ENCODE measurements at regions not wholly inside any gene's neighbourhood (a gene's known extent, or its start where the extent isn't known, plus 50 kb on each side); places are given as distances from the start of the nearest gene placed in this dataset.

GRCh38 chr3:177308286-177308685 lies 111.0 kb upstream of the TBL1XR1 start:
- Histone ChIP-seq H3K27ac (no peak overlapping the region), H3K27me3 (no peaks in the 10 kb centered on the region), H3K4me1 (no peaks in the 10 kb centered on the region), H3K36me3 (no peaks in the 10 kb centered on the region), H3K4me3 (no peak overlapping the region), H3K9me3 (peaks cover 0 to 17% of the 10 kb centered on the region in 2 donors)
- intact Hi-C loops (cut with DNase I), result no loop called here
- ATAC-seq (no peak), DNase-seq (no peak)
- TF ChIP-seq, protein P1, sequence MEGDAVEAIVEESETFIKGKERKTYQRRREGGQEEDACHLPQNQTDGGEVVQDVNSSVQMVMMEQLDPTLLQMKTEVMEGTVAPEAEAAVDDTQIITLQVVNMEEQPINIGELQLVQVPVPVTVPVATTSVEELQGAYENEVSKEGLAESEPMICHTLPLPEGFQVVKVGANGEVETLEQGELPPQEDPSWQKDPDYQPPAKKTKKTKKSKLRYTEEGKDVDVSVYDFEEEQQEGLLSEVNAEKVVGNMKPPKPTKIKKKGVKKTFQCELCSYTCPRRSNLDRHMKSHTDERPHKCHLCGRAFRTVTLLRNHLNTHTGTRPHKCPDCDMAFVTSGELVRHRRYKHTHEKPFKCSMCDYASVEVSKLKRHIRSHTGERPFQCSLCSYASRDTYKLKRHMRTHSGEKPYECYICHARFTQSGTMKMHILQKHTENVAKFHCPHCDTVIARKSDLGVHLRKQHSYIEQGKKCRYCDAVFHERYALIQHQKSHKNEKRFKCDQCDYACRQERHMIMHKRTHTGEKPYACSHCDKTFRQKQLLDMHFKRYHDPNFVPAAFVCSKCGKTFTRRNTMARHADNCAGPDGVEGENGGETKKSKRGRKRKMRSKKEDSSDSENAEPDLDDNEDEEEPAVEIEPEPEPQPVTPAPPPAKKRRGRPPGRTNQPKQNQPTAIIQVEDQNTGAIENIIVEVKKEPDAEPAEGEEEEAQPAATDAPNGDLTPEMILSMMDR (IDR thresholded peaks at IDR 0.05), result no peak

GRCh38 chr3:177308911-177309310 lies 111.6 kb upstream of the TBL1XR1 start:
- no peaks in the 10 kb centered on the region for H3K4me1 ChIP-seq
- TF ChIP-seq, protein P1 (IDR thresholded peaks at IDR 0.05), result no peak
- H3K4me3 ChIP-seq, result no peak overlapping the region
- ATAC-seq (no peak), DNase-seq (no peak)
- intact Hi-C loops (cut with DNase I), result no loop called here
- no peaks in the 10 kb centered on the region for H3K36me3 ChIP-seq
- H3K9me3 ChIP-seq, result peaks cover 0 to 17% of the 10 kb centered on the region in 2 donors
- H3K27me3 ChIP-seq, result no peaks in the 10 kb centered on the region
- H3K27ac ChIP-seq, result no peak overlapping the region

DNA sequence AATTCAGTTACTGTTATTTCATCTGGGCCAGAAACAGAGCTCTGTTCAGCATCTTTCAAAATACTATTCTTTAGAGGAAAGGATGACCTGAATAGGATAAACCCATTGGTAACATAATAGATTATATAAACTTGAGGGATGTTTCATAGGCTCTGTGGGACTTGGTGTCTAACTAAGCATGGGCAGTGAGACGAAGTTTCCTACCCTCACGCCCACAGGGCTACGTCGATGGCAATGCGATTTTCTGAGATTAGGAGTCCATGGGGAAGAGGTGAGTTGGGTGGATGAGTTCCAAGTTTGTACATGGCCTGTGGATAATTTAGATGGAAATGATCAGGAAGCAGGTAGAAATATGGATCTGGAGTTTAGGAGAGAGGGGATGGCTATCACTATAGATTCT lies 115.2 kb upstream of the TBL1XR1 start:
- H3K4me3 ChIP-seq, result no peak overlapping the region
- ATAC-seq (no peak), DNase-seq (no peak)
- H3K4me1 ChIP-seq, result no peaks in the 10 kb centered on the region
- no peak overlapping the region for H3K27ac ChIP-seq
- peaks cover 0 to 17% of the 10 kb centered on the region in 2 donors for H3K9me3 ChIP-seq
- H3K36me3 ChIP-seq, result no peaks in the 10 kb centered on the region
- no peaks in the 10 kb centered on the region for H3K27me3 ChIP-seq
- intact Hi-C loops (cut with DNase I), result no loop called here
- TF ChIP-seq, protein P1 (IDR thresholded peaks at IDR 0.05), result no peak

DNA sequence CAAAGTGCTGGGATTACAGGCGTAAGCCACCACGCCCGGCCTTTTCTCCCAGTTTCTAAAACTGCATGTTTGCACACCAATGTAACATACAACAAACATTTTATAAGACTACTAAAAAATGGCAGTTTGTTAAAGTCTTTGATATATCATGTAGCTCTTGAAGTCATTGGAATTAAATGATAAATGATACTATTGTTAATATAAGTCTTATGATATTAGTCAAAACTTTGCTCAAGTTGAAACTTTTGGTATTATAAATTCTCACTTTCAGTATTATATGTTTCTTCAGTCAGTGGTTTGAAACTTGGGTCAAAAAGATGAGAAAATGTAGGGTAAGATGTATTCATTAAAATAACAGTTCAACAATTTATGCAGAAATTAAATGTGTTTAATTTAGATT lies 117.6 kb upstream of the TBL1XR1 start:
- Histone ChIP-seq H3K4me1 (no peaks in the 10 kb centered on the region), H3K36me3 (no peaks in the 10 kb centered on the region), H3K4me3 (no peak overlapping the region), H3K9me3 (peaks cover 0 to 13% of the 10 kb centered on the region in 2 donors), H3K27me3 (no peaks in the 10 kb centered on the region), H3K27ac (no peak overlapping the region)
- no peak for DNase-seq
- intact Hi-C loops (cut with DNase I), result no loop called here
- TF ChIP-seq, protein P1 (IDR thresholded peaks at IDR 0.05), result no peak
- no peak for ATAC-seq

GRCh38 chr3:177317247-177317646 lies 120.0 kb upstream of the TBL1XR1 start:
- TF ChIP-seq, protein P1 (IDR thresholded peaks at IDR 0.05), result no peak
- DNase-seq (no peak), ATAC-seq (no peak)
- Histone ChIP-seq H3K4me3 (no peak overlapping the region), H3K27ac (no peak overlapping the region), H3K4me1 (peaks cover 0 to 3% of the 10 kb centered on the region in 2 donors), H3K9me3 (no peaks in the 10 kb centered on the region), H3K27me3 (no peaks in the 10 kb centered on the region), H3K36me3 (no peaks in the 10 kb centered on the region)
- intact Hi-C loops (cut with DNase I), result no loop called here
